ENCODE measurements at regions not wholly inside any gene's neighbourhood (a gene's known extent, or its start where the extent isn't known, plus 50 kb on each side); places are given as distances from the start of the nearest gene placed in this dataset.

GRCh38 chr12:116432314-116432750, 126.8 kb upstream of the MAP1LC3B2 start:
- DNase-seq (ENCODE audit: low spot score) (no peak), ATAC-seq (ENCODE audit: low FRiP score) (no peak)
- no peak for TF ChIP-seq CTCF (IDR thresholded peaks at IDR 0.05)

GRCh38 chr12:116433249-116433648, 125.9 kb upstream of the MAP1LC3B2 start:
- TF ChIP-seq CTCF (IDR thresholded peaks at IDR 0.05): no peak
- DNase-seq (ENCODE audit: low spot score) (no peak), ATAC-seq (ENCODE audit: low FRiP score) (no peak)

- TF ChIP-seq CTCF (IDR thresholded peaks at IDR 0.05): no peak
- DNase-seq (ENCODE audit: low spot score): peak; percentile 57
- ATAC-seq (ENCODE audit: low FRiP score): peak; percentile 92
Measured at GRCh38 chr12:116434155-116435011, 124.8 kb upstream of the MAP1LC3B2 start.

- TF ChIP-seq CTCF (IDR thresholded peaks at IDR 0.05): no peak
- DNase-seq (ENCODE audit: low spot score) (no peak), ATAC-seq (ENCODE audit: low FRiP score) (no peak)
Measured at GRCh38 chr12:116435984-116436383, 123.2 kb upstream of the MAP1LC3B2 start.

DNA sequence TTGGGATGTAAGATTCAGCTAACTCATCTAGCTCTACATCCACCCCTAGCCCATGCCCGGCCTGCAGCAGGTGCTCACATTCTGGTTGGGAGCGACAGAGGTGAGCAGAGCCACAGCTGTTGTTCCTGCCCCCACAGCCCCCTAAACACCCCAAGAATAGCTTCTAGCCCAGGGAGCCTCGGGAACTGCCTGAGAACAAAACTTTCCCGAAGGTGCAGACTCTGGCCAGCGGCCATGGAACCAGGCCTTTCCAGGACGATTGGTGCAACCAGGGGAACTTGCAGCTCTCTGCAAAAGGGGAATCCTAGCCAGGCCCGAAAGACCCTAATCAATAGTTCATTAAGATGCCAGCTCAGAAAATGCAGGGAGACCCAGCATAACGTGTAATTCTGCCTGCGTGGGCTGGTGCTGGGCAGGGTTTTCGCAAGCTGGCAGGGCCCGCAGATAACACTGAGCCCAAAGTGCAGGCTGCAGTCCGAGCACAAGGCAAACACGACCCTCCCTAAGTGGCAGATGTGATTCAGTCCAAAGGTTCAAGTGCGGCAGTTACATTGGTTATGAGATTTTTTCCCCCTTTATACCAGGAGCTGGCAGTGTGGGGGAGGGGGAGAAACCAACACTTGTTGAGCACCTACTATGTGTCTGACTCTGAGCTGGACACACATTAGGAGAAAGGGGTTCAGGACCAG, 122.5 kb upstream of the MAP1LC3B2 start:
- DNase-seq (ENCODE audit: low spot score): no peak
- TF ChIP-seq CTCF (IDR thresholded peaks at IDR 0.05): no peak
- ATAC-seq (ENCODE audit: low FRiP score): no peak

DNA sequence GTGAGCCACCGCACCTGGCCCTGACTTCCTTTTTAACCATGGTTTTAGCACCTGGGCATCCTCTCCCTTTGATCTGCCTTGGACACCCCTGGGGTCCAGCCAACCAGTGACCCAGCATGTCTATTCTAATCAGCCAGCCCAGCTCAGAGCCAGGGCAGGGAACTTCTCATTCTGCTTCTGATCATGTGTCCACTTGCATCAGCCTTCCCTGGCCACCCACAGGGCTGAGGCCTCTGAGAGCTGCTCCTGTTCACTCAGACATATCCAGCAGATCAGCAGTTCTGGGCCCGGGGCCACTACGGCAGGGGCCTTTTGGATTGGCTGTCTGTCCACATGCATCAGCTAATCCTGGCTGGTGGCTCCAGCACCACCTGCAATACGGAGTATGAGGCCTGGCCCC, 117.9 kb upstream of the MAP1LC3B2 start:
- DNase-seq (ENCODE audit: low spot score) (no peak), ATAC-seq (ENCODE audit: low FRiP score) (no peak)
- TF ChIP-seq CTCF (IDR thresholded peaks at IDR 0.05): no peak

Measured in omental fat pad (tissue), 3 donors.